ENCODE measurements at regions not wholly inside any gene's neighbourhood (a gene's known extent, or its start where the extent isn't known, plus 50 kb on each side); places are given as distances from the start of the nearest gene placed in this dataset.

DNA sequence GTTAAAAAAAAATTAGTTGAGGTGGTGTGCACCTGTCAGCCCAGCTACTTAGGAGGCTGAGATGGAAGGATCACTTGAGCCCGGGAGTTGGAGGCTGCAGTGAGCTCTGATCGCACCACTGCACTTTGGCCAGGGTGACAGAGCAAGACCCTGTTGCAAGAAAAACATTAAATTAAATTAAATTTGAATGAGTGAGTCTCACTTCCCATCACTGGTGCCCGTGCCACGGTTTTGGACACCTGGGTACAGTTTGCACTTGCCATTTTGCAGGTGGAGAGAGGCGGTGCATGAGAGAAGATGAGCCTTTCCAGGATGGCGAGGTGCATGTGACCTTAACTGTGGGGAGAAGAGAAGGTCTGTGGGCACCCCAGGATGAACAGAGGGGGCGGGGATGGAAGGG lies 60.3 kb upstream of the ZNF536 start:
- 90 to 94% (median 90%) methylated on average over 6 to 7 of the region's 7 CpGs for WGBS, 3 donors
- Histone ChIP-seq H3K4me3 (ENCODE audit: low read depth in 1 of 3, low read length in 3 of 3) (no peak overlapping the region), H3K4me1 (ENCODE audit: control insufficient read depth in 3 of 3, insufficient read depth in 2 of 3, low read depth in 1 of 3, low read length in 2 of 3) (no peaks in the 10 kb centered on the region), H3K27me3 (ENCODE audit: control insufficient read depth in 3 of 3, insufficient read depth in 3 of 3, low read length in 3 of 3) (no peaks in the 10 kb centered on the region), H3K36me3 (ENCODE audit: control insufficient read depth in 3 of 3, insufficient read depth in 2 of 3, low read depth in 1 of 3, low read length in 3 of 3) (no peaks in the 10 kb centered on the region), H3K27ac (ENCODE audit: low read depth in 1 of 3, low read length in 2 of 3) (no peak overlapping the region), H3K9me3 (ENCODE audit: control insufficient read depth in 2 of 2, insufficient read depth in 1 of 2, low read depth in 1 of 2, low read length in 1 of 2) (peaks cover 0 to 3% of the 10 kb centered on the region in 2 donors)
- FAIRE-seq (no peak), DNase-seq (no peak)

DNA sequence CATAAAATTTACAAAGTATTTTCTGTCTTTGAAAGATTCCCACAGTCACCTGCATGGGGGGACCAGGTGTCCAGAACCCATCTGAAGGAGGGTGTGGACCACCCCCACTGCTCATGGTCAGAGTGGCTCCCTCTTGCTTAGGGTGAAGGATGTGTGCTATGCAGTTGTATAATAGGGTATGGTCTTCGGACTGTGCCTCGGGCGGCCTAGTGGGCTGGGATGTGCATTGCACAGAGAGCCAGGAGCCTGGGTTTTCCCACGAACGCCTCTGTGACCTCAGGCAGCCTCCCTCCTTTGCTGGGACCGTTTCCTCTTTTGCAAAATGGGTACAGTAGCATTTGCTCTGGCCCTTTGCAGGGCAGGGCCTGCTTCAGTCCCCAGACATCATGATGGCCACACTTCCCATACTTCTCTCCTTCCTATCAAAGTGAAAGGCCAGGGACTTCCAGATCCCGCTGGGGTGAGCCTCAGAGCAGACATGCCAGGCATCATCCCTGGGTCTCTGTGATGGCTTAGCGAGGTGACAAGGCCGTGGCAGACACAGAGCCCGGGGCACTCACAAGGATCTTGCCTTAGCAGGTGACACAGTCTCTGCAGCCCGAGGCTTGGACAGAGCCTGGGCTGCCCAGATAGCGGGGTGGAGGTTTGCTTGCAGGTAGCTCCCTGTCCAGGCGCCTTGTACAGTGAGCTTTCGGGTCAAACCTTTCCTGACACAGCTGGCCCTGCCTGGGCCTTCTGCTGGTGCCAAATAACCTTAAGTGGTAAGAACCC lies 59.4 kb upstream of the ZNF536 start:
- no peaks in the 10 kb centered on the region for H3K36me3 ChIP-seq (ENCODE audit: control insufficient read depth in 3 of 3, insufficient read depth in 2 of 3, low read depth in 1 of 3, low read length in 3 of 3)
- H3K27me3 ChIP-seq (ENCODE audit: control insufficient read depth in 3 of 3, insufficient read depth in 3 of 3, low read length in 3 of 3) = no peaks in the 10 kb centered on the region
- WGBS, 3 donors = 80 to 89% (median 87%) methylated on average over 14 of the region's 14 CpGs
- no peak for FAIRE-seq
- DNase-seq = no peak
- no peak overlapping the region for H3K4me3 ChIP-seq (ENCODE audit: low read depth in 1 of 3, low read length in 3 of 3)
- no peak overlapping the region for H3K27ac ChIP-seq (ENCODE audit: low read depth in 1 of 3, low read length in 2 of 3)
- H3K4me1 ChIP-seq (ENCODE audit: control insufficient read depth in 3 of 3, insufficient read depth in 2 of 3, low read depth in 1 of 3, low read length in 2 of 3) = no peaks in the 10 kb centered on the region
- peaks cover 0 to 3% of the 10 kb centered on the region in 2 donors for H3K9me3 ChIP-seq (ENCODE audit: control insufficient read depth in 2 of 2, insufficient read depth in 1 of 2, low read depth in 1 of 2, low read length in 1 of 2)

DNA sequence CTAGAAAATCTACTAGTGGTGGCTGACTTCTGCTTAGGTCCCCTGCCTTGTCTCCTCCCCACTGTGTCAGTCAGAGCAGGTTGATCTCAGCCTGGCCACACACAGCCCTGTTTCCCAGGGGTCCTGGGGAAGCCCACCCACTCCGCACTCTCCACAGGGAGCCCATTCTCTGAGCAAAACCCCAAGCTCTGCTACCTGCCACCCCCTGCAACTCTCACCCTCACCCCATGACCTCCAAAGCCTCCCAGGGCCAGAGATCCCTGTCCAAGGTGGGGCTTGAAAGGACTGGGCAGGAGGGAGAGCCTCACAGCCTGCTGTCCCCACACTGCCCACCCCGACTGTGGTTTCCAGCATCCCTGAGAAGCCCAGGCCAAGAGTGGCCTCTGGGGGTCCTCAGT lies 58.8 kb upstream of the ZNF536 start:
- no peak overlapping the region for H3K27ac ChIP-seq (ENCODE audit: low read depth in 1 of 3, low read length in 2 of 3)
- 81 to 86% (median 82%) methylated on average over 2 of the region's 2 CpGs for whole genome bisulfite sequencing, 3 donors

DNA sequence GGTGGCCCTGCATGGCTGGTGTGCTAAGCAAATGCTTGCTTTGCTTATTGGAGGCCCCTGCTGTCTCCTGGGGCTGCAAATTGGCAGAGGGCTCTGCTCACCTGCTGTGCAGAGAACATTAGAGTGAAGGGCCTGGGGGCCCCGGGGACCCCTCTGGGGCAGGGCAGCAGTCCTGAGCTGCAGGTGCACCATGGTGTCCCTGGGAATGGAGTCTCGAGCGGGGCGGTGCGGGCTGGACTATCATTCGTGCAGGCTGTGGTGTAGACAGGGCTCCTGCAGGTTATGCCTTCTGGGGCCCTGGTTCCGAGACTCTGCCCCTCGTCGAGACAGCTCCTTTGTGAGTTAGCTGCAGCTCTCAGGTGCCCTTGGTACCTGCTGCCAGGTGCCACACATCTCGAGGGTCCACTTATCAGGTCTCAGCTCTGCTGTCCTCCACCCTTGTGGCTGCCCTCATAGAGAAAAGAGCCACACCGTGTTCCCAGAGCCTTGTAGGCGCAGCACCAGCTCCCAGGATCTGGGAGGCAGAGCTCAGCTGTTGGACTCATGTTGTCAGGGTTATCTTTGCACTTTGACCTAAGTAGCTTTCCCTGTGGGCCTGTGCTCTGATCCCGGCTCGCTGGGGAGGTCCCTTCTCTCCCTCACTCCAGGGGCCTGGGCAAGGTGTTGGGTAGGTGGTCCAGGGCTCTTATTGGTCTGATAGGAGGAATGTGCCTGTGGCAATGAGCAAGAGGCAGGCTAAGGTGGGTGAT lies 58.0 kb upstream of the ZNF536 start:
- Histone ChIP-seq H3K27me3 (ENCODE audit: control insufficient read depth in 3 of 3, insufficient read depth in 3 of 3, low read length in 3 of 3) (no peaks in the 10 kb centered on the region), H3K27ac (ENCODE audit: low read depth in 1 of 3, low read length in 2 of 3) (no peak overlapping the region), H3K9me3 (ENCODE audit: control insufficient read depth in 2 of 2, insufficient read depth in 1 of 2, low read depth in 1 of 2, low read length in 1 of 2) (peaks cover 0 to 3% of the 10 kb centered on the region in 2 donors), H3K36me3 (ENCODE audit: control insufficient read depth in 3 of 3, insufficient read depth in 2 of 3, low read depth in 1 of 3, low read length in 3 of 3) (no peaks in the 10 kb centered on the region), H3K4me3 (ENCODE audit: low read depth in 1 of 3, low read length in 3 of 3) (no peak overlapping the region), H3K4me1 (ENCODE audit: control insufficient read depth in 3 of 3, insufficient read depth in 2 of 3, low read depth in 1 of 3, low read length in 2 of 3) (no peaks in the 10 kb centered on the region)
- FAIRE-seq = no peak
- WGBS, 3 donors = 29 to 67% (median 30%) methylated on average over 14 of the region's 14 CpGs
- DNase-seq = peak; percentile 64 to 67

More for the DNA sequence above, 58.8 kb upstream of the ZNF536 start:
- H3K4me1 ChIP-seq (ENCODE audit: control insufficient read depth in 3 of 3, insufficient read depth in 2 of 3, low read depth in 1 of 3, low read length in 2 of 3) = no peaks in the 10 kb centered on the region
- no peaks in the 10 kb centered on the region for H3K27me3 ChIP-seq (ENCODE audit: control insufficient read depth in 3 of 3, insufficient read depth in 3 of 3, low read length in 3 of 3)
- peaks cover 0 to 3% of the 10 kb centered on the region in 2 donors for H3K9me3 ChIP-seq (ENCODE audit: control insufficient read depth in 2 of 2, insufficient read depth in 1 of 2, low read depth in 1 of 2, low read length in 1 of 2)
- DNase-seq (no peak), FAIRE-seq (no peak)
- H3K36me3 ChIP-seq (ENCODE audit: control insufficient read depth in 3 of 3, insufficient read depth in 2 of 3, low read depth in 1 of 3, low read length in 3 of 3) = no peaks in the 10 kb centered on the region
- H3K4me3 ChIP-seq (ENCODE audit: low read depth in 1 of 3, low read length in 3 of 3) = no peak overlapping the region

DNA sequence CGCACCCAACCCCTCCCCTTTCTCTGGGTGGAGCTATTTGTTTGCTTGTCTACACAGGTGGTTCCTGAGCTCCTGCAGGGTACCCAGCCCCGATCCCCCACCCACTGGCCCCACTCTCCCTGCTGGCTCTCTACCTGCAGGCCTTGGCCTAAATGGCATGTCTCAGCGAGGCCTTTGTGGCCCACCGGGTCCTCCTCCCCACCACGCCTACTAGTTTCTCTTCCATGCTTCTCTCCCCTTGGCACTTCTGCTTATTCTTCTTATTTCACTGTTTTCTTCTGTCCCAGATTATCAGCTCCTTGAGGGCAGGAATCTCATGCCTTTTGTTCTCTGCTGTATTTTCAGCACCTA lies 57.4 kb upstream of the ZNF536 start:
- H3K27me3 ChIP-seq (ENCODE audit: control insufficient read depth in 3 of 3, insufficient read depth in 3 of 3, low read length in 3 of 3) = no peaks in the 10 kb centered on the region
- no peak for FAIRE-seq
- H3K36me3 ChIP-seq (ENCODE audit: control insufficient read depth in 3 of 3, insufficient read depth in 2 of 3, low read depth in 1 of 3, low read length in 3 of 3) = no peaks in the 10 kb centered on the region
- H3K27ac ChIP-seq (ENCODE audit: low read depth in 1 of 3, low read length in 2 of 3) = no peak overlapping the region
- 61 to 83% (median 77%) methylated on average over 5 of the region's 5 CpGs for WGBS, 3 donors
- no peaks in the 10 kb centered on the region for H3K4me1 ChIP-seq (ENCODE audit: control insufficient read depth in 3 of 3, insufficient read depth in 2 of 3, low read depth in 1 of 3, low read length in 2 of 3)
- peaks cover 0 to 3% of the 10 kb centered on the region in 2 donors for H3K9me3 ChIP-seq (ENCODE audit: control insufficient read depth in 2 of 2, insufficient read depth in 1 of 2, low read depth in 1 of 2, low read length in 1 of 2)
- no peak overlapping the region for H3K4me3 ChIP-seq (ENCODE audit: low read depth in 1 of 3, low read length in 3 of 3)
- no peak for DNase-seq

DNA sequence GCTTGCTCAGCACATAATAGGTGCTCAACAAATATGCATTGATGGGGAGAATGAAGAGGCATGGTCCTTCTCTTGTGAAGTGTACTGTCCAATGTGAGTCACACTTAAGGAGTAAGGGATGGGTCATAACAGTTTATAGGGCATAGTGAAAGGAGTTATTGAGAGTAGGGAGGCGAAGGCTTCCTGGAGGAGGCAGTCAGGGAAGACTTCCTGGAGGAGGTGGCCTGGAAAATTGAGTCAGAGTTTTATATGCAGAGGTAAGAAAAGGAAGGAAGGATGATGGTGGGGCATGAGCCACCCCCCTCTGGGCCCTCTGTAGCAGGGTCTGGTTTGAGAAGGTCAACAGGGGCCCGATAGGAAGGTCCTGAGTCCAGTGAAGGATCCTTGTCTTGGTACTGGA lies 57.0 kb upstream of the ZNF536 start:
- Histone ChIP-seq H3K27me3 (ENCODE audit: control insufficient read depth in 3 of 3, insufficient read depth in 3 of 3, low read length in 3 of 3) (no peaks in the 10 kb centered on the region), H3K4me1 (ENCODE audit: control insufficient read depth in 3 of 3, insufficient read depth in 2 of 3, low read depth in 1 of 3, low read length in 2 of 3) (no peaks in the 10 kb centered on the region), H3K9me3 (ENCODE audit: control insufficient read depth in 2 of 2, insufficient read depth in 1 of 2, low read depth in 1 of 2, low read length in 1 of 2) (peaks cover 0 to 3% of the 10 kb centered on the region in 2 donors), H3K36me3 (ENCODE audit: control insufficient read depth in 3 of 3, insufficient read depth in 2 of 3, low read depth in 1 of 3, low read length in 3 of 3) (no peaks in the 10 kb centered on the region), H3K27ac (ENCODE audit: low read depth in 1 of 3, low read length in 2 of 3) (no peak overlapping the region), H3K4me3 (ENCODE audit: low read depth in 1 of 3, low read length in 3 of 3) (no peak overlapping the region)
- FAIRE-seq (no peak), DNase-seq (no peak)
- 84 to 89% (median 86%) methylated on average over 2 of the region's 2 CpGs for WGBS, 3 donors

DNA sequence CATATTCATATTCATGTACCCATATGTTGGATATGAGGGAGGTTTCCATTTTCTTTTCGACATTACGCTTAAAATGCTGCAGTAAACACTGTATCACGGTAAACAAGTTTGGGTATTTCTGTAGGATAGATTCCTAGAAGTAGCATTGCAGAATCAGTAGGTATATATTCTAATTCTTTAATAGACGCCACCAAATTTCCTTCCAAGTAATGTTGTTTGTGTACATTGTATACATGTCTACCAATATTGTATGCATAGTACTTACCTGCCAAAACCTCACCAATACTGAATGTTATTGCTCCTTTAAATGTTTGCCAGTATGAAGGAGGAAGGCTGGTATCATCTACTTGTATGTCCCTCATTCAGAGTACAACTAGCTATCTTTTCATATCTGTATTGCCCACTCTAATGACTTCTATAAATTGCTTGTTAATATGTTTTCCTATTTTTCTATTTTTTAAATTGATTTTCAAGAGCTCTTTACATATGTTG lies 56.1 kb upstream of the ZNF536 start:
- DNase-seq (no peak), FAIRE-seq (no peak)
- no peaks in the 10 kb centered on the region for H3K27me3 ChIP-seq (ENCODE audit: control insufficient read depth in 3 of 3, insufficient read depth in 3 of 3, low read length in 3 of 3)
- H3K36me3 ChIP-seq (ENCODE audit: control insufficient read depth in 3 of 3, insufficient read depth in 2 of 3, low read depth in 1 of 3, low read length in 3 of 3) = no peaks in the 10 kb centered on the region
- H3K4me1 ChIP-seq (ENCODE audit: control insufficient read depth in 3 of 3, insufficient read depth in 2 of 3, low read depth in 1 of 3, low read length in 2 of 3) = no peaks in the 10 kb centered on the region
- 94 to 96% (median 96%) methylated on average over 4 of the region's 4 CpGs for WGBS, 3 donors
- H3K27ac ChIP-seq (ENCODE audit: low read depth in 1 of 3, low read length in 2 of 3) = no peak overlapping the region
- no peak overlapping the region for H3K4me3 ChIP-seq (ENCODE audit: low read depth in 1 of 3, low read length in 3 of 3)
- peaks cover 0 to 3% of the 10 kb centered on the region in 2 donors for H3K9me3 ChIP-seq (ENCODE audit: control insufficient read depth in 2 of 2, insufficient read depth in 1 of 2, low read depth in 1 of 2, low read length in 1 of 2)

DNA sequence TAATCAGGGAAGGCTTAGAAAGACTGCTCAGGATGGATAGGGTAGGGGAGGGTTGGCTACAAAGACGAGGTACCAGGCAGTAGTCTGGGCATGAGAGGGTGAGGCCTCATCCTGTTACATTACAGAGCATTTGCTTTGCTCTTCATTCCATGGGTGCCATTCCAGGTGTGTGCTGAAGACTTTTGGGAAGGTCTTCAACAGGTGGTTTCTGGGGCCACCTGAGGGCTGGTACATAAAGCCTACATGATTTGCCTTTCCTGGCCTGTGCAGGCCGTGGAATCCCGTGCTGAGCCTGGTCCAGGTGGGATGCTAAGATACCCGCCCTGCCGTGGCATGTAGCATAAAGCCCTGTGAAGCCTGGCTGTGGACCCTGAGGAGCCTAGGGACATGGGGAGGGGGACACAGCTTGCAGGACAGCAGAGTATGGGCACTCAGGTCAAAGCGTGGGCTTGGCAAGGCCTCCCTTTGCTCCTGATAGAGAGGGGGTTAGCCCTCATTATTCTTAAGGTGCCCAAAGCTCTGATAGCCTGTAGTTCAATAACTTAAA lies 55.6 kb upstream of the ZNF536 start:
- WGBS, 3 donors = 87 to 91% (median 90%) methylated on average over 6 of the region's 6 CpGs
- H3K4me1 ChIP-seq (ENCODE audit: control insufficient read depth in 3 of 3, insufficient read depth in 2 of 3, low read depth in 1 of 3, low read length in 2 of 3) = no peaks in the 10 kb centered on the region
- no peak for FAIRE-seq
- H3K27me3 ChIP-seq (ENCODE audit: control insufficient read depth in 3 of 3, insufficient read depth in 3 of 3, low read length in 3 of 3) = no peaks in the 10 kb centered on the region
- H3K4me3 ChIP-seq (ENCODE audit: low read depth in 1 of 3, low read length in 3 of 3) = no peak overlapping the region
- peaks cover 0 to 3% of the 10 kb centered on the region in 2 donors for H3K9me3 ChIP-seq (ENCODE audit: control insufficient read depth in 2 of 2, insufficient read depth in 1 of 2, low read depth in 1 of 2, low read length in 1 of 2)
- no peak overlapping the region for H3K27ac ChIP-seq (ENCODE audit: low read depth in 1 of 3, low read length in 2 of 3)
- H3K36me3 ChIP-seq (ENCODE audit: control insufficient read depth in 3 of 3, insufficient read depth in 2 of 3, low read depth in 1 of 3, low read length in 3 of 3) = no peaks in the 10 kb centered on the region
- no peak for DNase-seq

All from small intestine (tissue), 7 donors.